ENCODE measurements at regions not wholly inside any gene's neighbourhood (a gene's known extent, or its start where the extent isn't known, plus 50 kb on each side); places are given as distances from the start of the nearest gene placed in this dataset.

GRCh38 chr3:144391236-144391635 is 419.6 kb downstream of the DIPK2A start:
- TF ChIP-seq CTCF (IDR thresholded peaks at IDR 0.05; ENCODE audit: low read length) (no peak), EZH2 (IDR thresholded peaks at IDR 0.05; ENCODE audit: borderline replicate concordance, low read length) (no peak)
